K562 (cell line): ENCODE measurements at regions not wholly inside any gene's neighbourhood (a gene's known extent, or its start where the extent isn't known, plus 50 kb on each side); places are given as distances from the start of the nearest gene placed in this dataset.

Experiments used
- ATAC-seq: fragments of 200-7000 bp; cut with Tn5 transposase; 3 replicates; pipeline ENCODE4 v1.9.1; 2020; ENCODE audit warnings: moderate library complexity
- BruUV-seq: library from RNA; stranded (reverse); fragments of 400-500 nt; replicated peaks from 2 replicates; lab custom pipeline; 2021; lab: Mats Ljungman, UMichigan
- CTCF ChIA-PET: fragments of 300-600 bp; formaldehyde crosslinking; extraction: SDS; loops from one replicate; lab custom pipeline; 2021; ENCODE audit warnings: low intra/inter-chr PET ratio; lab: Yijun Ruan, JAX
- POLR2A ChIA-PET: fragments of 300-600, 350-650 bp; sonication (Branson Sonifier 250); formaldehyde crosslinking; extraction: SDS; loops from one replicate; lab custom pipeline; 2021; ENCODE audit warnings: antibody characterized with exemption, inconsistent platforms; lab: Yijun Ruan, JAX
- DNase-seq, 4 experiments: peaks; one replicate each; pipeline versions ENCODE4 v3.0.0 to v3.0.0-alpha.2; 2011 to 2018; ENCODE audit warnings: low spot score in 3 of 4, mixed read lengths in 3 of 4; ENCODE audit errors: extremely low read depth in 1 of 4
- FAIRE-seq: peaks from 2 replicates; lab custom pipeline; 2011; peaks lifted over from hg19 to GRCh38; lab: Jason Lieb, UNC
- H2AFZ ChIP-seq: 2 replicates; pipeline ENCODE4 v1.6.0; 2011; ENCODE audit warnings: low read depth, low read length, control low read depth, inconsistent platforms
- H3K27ac ChIP-seq: fragments of 200-600 bp; 3 replicates; pipeline ENCODE4 v1.8.0; 2011; ENCODE audit warnings: low read depth, mild to moderate bottlenecking, control low read depth, inconsistent platforms, low read length, moderate library complexity, mixed read lengths; ENCODE audit errors: extremely low read depth
- H3K27me3 ChIP-seq, 2 experiments: fragments of 300-600 bp in 1 of 2; 2 replicates in 1 of 2; 3 replicates in 1 of 2; pipeline versions ENCODE4 v1.6.0 to v1.8.0; 2011; ENCODE audit warnings: inconsistent platforms in 2 of 2, low read length in 2 of 2, mild to moderate bottlenecking in 1 of 2, mixed read lengths in 1 of 2, moderate library complexity in 1 of 2; ENCODE audit not compliant: control insufficient read depth in 2 of 2, insufficient read depth in 2 of 2
- H3K36me3 ChIP-seq: fragments of 300-600 bp; 3 replicates; pipeline ENCODE4 v1.8.0; 2011; ENCODE audit warnings: mild to moderate bottlenecking, low read length, inconsistent platforms; ENCODE audit not compliant: control insufficient read depth, insufficient read depth
- H3K4me1 ChIP-seq, 2 experiments: fragments of 200-600 bp in 1 of 2; replicated peaks in 1 of 2; 2 replicates in 1 of 2; 3 replicates in 1 of 2; pipeline versions ENCODE4 v1.5.1 to v1.8.0; 2011; ENCODE audit warnings: inconsistent platforms in 2 of 2, low read length in 2 of 2, mild to moderate bottlenecking in 1 of 2, mixed read lengths in 1 of 2, moderate library complexity in 1 of 2; ENCODE audit not compliant: control insufficient read depth in 2 of 2, insufficient read depth in 2 of 2
- H3K4me2 ChIP-seq: 2 replicates; pipeline ENCODE4 v1.6.1; 2011; ENCODE audit warnings: low read length, control low read depth, inconsistent platforms, mixed read lengths; ENCODE audit not compliant: insufficient read depth
- H3K4me3 ChIP-seq: fragments of 200-600 bp; sonication (generic), shearing (Covaris generic); 2 replicates; pipeline ENCODE4 v1.5.1; 2016; ENCODE audit warnings: control low read depth, inconsistent platforms
- H3K79me2 ChIP-seq: fragments of 200-600 bp; 3 replicates; pipeline ENCODE4 v1.8.0; 2011; ENCODE audit warnings: low read length, inconsistent platforms; ENCODE audit not compliant: control insufficient read depth, insufficient read depth
- H3K9ac ChIP-seq, 2 experiments: 2 replicates each; pipeline versions ENCODE4 v1.6.0 to v1.6.1; 2011; ENCODE audit warnings: low read depth in 2 of 2, low read length in 2 of 2, control low read depth in 1 of 2, inconsistent platforms in 1 of 2, mild to moderate bottlenecking in 1 of 2, mixed read lengths in 1 of 2; ENCODE audit not compliant: insufficient read depth in 1 of 2
- H3K9me1 ChIP-seq: one replicate; pipeline ENCODE4 v1.6.0; 2011; ENCODE audit warnings: inconsistent platforms, mild to moderate bottlenecking, low read length, moderate library complexity; ENCODE audit not compliant: control insufficient read depth, insufficient read depth
- H3K9me3 ChIP-seq: replicated peaks from 2 replicates; pipeline ENCODE4 v1.5.1; 2011; ENCODE audit warnings: low read depth, low read length, inconsistent platforms; ENCODE audit not compliant: control insufficient read depth, insufficient read depth
- H4K20me1 ChIP-seq: replicated peaks from 2 replicates; pipeline ENCODE4 v1.6.1; 2011; ENCODE audit warnings: low read length, inconsistent platforms, mixed read lengths; ENCODE audit not compliant: control insufficient read depth, insufficient read depth
- BRF1 ChIP-seq: IDR thresholded peaks from 3 replicates; pipeline ENCODE4 v1.6.1; 2011; ENCODE audit warnings: borderline replicate concordance, mild to moderate bottlenecking; ENCODE audit not compliant: insufficient read length; ENCODE audit errors: extremely low read depth
- CC2D1A ChIP-seq: fragments of 450-650 bp; IDR thresholded peaks from 2 replicates; pipeline ENCODE4 v1.6.1; 2017; ENCODE audit warnings: mild to moderate bottlenecking
- ETV6 ChIP-seq, 3 experiments: fragments of 150-350 bp in 1 of 3; sonication (generic) in 1 of 3; formaldehyde crosslinking in 1 of 3; IDR thresholded peaks; 2 replicates each; pipeline versions ENCODE4 v1.6.1 to v1.8.0; 2014 to 2022; ENCODE audit warnings: borderline replicate concordance in 2 of 3, low read depth in 2 of 3, antibody characterized with exemption in 1 of 3, low read length in 1 of 3, mild to moderate bottlenecking in 1 of 3, missing genetic modification reagents in 1 of 3
- FOXK1 ChIP-seq: sonication (generic); formaldehyde crosslinking; IDR thresholded peaks from 2 replicates; pipeline ENCODE4 v1.8.0; 2022; ENCODE audit warnings: missing genetic modification reagents, mild to moderate bottlenecking, borderline replicate concordance
- MAFF ChIP-seq: IDR thresholded peaks from 2 replicates; pipeline ENCODE4 v1.6.1; 2012; ENCODE audit warnings: low read length, improper control_type of control experiment
- MYNN ChIP-seq, 2 experiments: sonication (generic); formaldehyde crosslinking in 1 of 2; IDR thresholded peaks; 2 replicates each; pipeline versions ENCODE4 v1.5.0 to v1.6.1; 2016 to 2020; ENCODE audit warnings: antibody characterized with exemption in 1 of 2, missing genetic modification reagents in 1 of 2
- PRPF4 ChIP-seq: fragments of 200-400 bp; formaldehyde crosslinking; IDR thresholded peaks from one replicate; pipeline ENCODE4 v1.6.1; 2017; ENCODE audit warnings: low read length, low read depth, mild to moderate bottlenecking; ENCODE audit not compliant: insufficient read depth, poor library complexity, severe bottlenecking
- RBM22 ChIP-seq: fragments of 200-400 bp; formaldehyde crosslinking; IDR thresholded peaks from 2 replicates; pipeline ENCODE4 v1.6.1; 2018; ENCODE audit warnings: low read length, low read depth; ENCODE audit not compliant: poor library complexity, severe bottlenecking
- ZBTB5 ChIP-seq: fragments of 450-650 bp; IDR thresholded peaks from 2 replicates; pipeline ENCODE4 v1.6.1; 2017; ENCODE audit warnings: antibody characterized with exemption
- ZNF830 ChIP-seq: fragments of 250-450 bp; sonication (Bioruptor Pico); IDR thresholded peaks from 2 replicates; pipeline ENCODE4 v1.5.0; 2021; ENCODE audit warnings: mild to moderate bottlenecking
- WGBS: fragments of 100-300 bp; shearing (Covaris generic); methylation state at CpG from one replicate; pipeline ENCODE4 v1.1.6; 2016; ENCODE audit warnings: low coverage, mixed read lengths; ENCODE audit not compliant: insufficient coverage; ENCODE audit errors: missing lambda C conversion rate; 5-methylcytosine and 5-hydroxymethylcytosine counted together
- in situ Hi-C: fragments of 300-500 bp; cut with MboI; formaldehyde crosslinking; loops from 4 replicates; pipeline ENCODE4 v1.15.0; 2018; ENCODE audit warnings: inconsistent platforms, mixed read lengths
- intact Hi-C: fragments of 100-400 bp; cut with micrococcal nuclease; formaldehyde crosslinking; loops from 2 replicates; pipeline ENCODE4 v1.14.2; 2022

DNA sequence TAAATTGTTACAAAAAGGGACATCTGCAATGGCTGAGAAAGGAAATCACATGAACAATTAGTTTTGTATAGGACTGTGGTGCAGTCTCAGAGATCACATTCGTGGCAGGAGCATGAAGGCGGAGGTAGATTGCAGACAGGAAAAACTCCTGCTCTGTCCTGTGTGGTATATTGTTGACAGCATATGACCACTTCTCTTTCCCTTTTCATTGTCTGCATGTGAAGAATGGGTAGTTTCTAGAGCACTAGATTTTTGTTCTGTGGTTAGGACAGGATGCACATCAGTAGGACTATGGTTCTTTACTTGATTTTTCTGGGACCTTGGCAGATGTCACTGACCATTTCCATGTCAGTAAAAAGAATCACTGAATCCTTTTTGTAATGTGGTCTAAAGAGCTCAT is 625.9 kb upstream of the PKN2 start:
- Histone ChIP-seq H3K9ac (no peak overlapping the region), H3K36me3 (no peaks in the 10 kb centered on the region)
- TF ChIP-seq MAFF (no peak), ZNF830 (no peak), MYNN (IDR thresholded peaks at IDR 0.05) (no peak), MYNN (CRISPR knock-in tag; IDR thresholded peaks at IDR 0.05) (no peak), ETV6 (IDR thresholded peaks at IDR 0.05; ENCODE audit: borderline replicate concordance in 1 of 2, low read depth in 2 of 2, low read length in 1 of 2) (no peak), ETV6 (CRISPR knock-in tag; IDR thresholded peaks at IDR 0.05; ENCODE audit: borderline replicate concordance) (no peak), BRF1 (no peak), ZBTB5 (no peak), FOXK1 (no peak), PRPF4 (no peak), CC2D1A (no peak), RBM22 (no peak)
- TF ChIP-seq, all 486 proteins: peak for 0
- Histone ChIP-seq H3K79me2 (no peaks in the 10 kb centered on the region), H4K20me1 (no peaks in the 10 kb centered on the region), H3K9me1 (no peaks in the 10 kb centered on the region), H3K4me2 (no peak overlapping the region), H3K9me3 (no peaks in the 10 kb centered on the region), H2AFZ (no peak overlapping the region), H3K27me3 (no peaks in the 10 kb centered on the region), H3K4me1 (no peaks in the 10 kb centered on the region), H3K4me3 (no peak overlapping the region), H3K27ac (no peak overlapping the region)
- ATAC-seq (no peak), DNase-seq (no peak), FAIRE-seq (no peak)
- CTCF ChIA-PET, result no interaction called here
- intact Hi-C loops, result no loop called here
- in situ Hi-C loops, result no loop called here
- 0% methylated on average over 2 of the region's 2 CpGs for WGBS
- BruUV-seq, result no TSS peak
- POLR2A ChIA-PET, result no interaction called here
